T-cell (primary cell): ENCODE measurements at regions not wholly inside any gene's neighbourhood (a gene's known extent, or its start where the extent isn't known, plus 50 kb on each side); places are given as distances from the start of the nearest gene placed in this dataset.

Source experiments
- ATAC-seq, 4 experiments: fragments of 200-7000 bp in 3 of 4; fragments of 150-1000 bp in 1 of 4; cut with Tn5 transposase; replicated peaks in 1 of 4; 1 replicate in 3 of 4; 2 replicates in 1 of 4; pipeline ENCODE4 v1.10.0; 2021; ENCODE audit warnings: moderate library complexity in 3 of 4, mild to moderate bottlenecking in 2 of 4, moderate number of reproducible peaks in 1 of 4
- CTCF ChIA-PET, 2 donors: fragments of 300-600 bp; sonication (Branson Sonifier 250); formaldehyde crosslinking; loops; one replicate each; lab custom pipeline; 2022; ENCODE audit warnings: antibody characterized with exemption in 2 of 2; lab: Charles Lee
- POLR2A ChIA-PET, 2 donors: fragments of 300-600 bp; sonication (Branson Sonifier 250); formaldehyde crosslinking; loops; one replicate each; lab custom pipeline; 2022; ENCODE audit warnings: antibody characterized with exemption in 2 of 2; lab: Charles Lee
- DNase-seq, 35 experiments: peaks; one replicate each; pipeline versions ENCODE4 v3.0.0 to v3.0.0-alpha.2; 2013 to 2023
- H3K27ac ChIP-seq: one replicate; pipeline ENCODE4 v1.5.1; 2013; ENCODE audit warnings: low read length
- H3K27me3 ChIP-seq, 2 experiments: replicated peaks in 1 of 2; 1 replicate in 1 of 2; 2 replicates in 1 of 2; pipeline versions ENCODE4 v1.6.1 to v1.7.0; 2013; ENCODE audit warnings: low read length in 1 of 2, mixed read lengths in 1 of 2; ENCODE audit not compliant: control insufficient read depth in 2 of 2, insufficient read depth in 2 of 2; ENCODE audit errors: extremely low read depth in 1 of 2
- H3K36me3 ChIP-seq, 2 donors: 1 replicate in 1 of 2; 2 replicates in 1 of 2; pipeline versions ENCODE4 v1.6.1 to v1.7.0; 2013; ENCODE audit warnings: low read length in 1 of 2; ENCODE audit not compliant: control insufficient read depth in 2 of 2, insufficient read depth in 1 of 2; ENCODE audit errors: extremely low read depth in 1 of 2
- H3K4me1 ChIP-seq, 2 experiments: 1 replicate in 1 of 2; 2 replicates in 1 of 2; pipeline versions ENCODE4 v1.6.1 to v1.7.0; 2013; ENCODE audit warnings: low read length in 2 of 2, mixed read lengths in 1 of 2; ENCODE audit not compliant: insufficient read depth in 2 of 2, control insufficient read depth in 1 of 2; ENCODE audit errors: extremely low read depth in 1 of 2
- H3K4me3 ChIP-seq, 2 donors: 1 replicate in 1 of 2; 2 replicates in 1 of 2; pipeline versions ENCODE4 v1.5.1 to v1.7.0; 2013; ENCODE audit warnings: mild to moderate bottlenecking in 2 of 2, low read length in 1 of 2, moderate library complexity in 1 of 2; ENCODE audit not compliant: control insufficient read depth in 1 of 2; ENCODE audit errors: extremely low read depth in 1 of 2
- H3K9me3 ChIP-seq: 2 replicates; pipeline ENCODE4 v1.7.0; 2013
- H3K27ac Mint-ChIP-seq, 2 donors: one replicate each; pipeline ENCODE4 v1.8.0; 2020 to 2021; ENCODE audit warnings: mild to moderate bottlenecking in 2 of 2, mixed read lengths in 2 of 2
- H3K27me3 Mint-ChIP-seq, 2 donors: one replicate each; pipeline ENCODE4 v1.8.0; 2021 to 2022; ENCODE audit warnings: mixed read lengths in 2 of 2
- H3K36me3 Mint-ChIP-seq: one replicate; pipeline ENCODE4 v1.8.0; 2021; ENCODE audit warnings: mixed read lengths
- H3K4me1 Mint-ChIP-seq, 3 donors: one replicate each; pipeline ENCODE4 v1.8.0; 2020 to 2022; ENCODE audit warnings: mixed read lengths in 3 of 3, mild to moderate bottlenecking in 1 of 3
- H3K4me3 Mint-ChIP-seq, 3 donors: one replicate each; pipeline ENCODE4 v1.8.0; 2020 to 2022; ENCODE audit warnings: mild to moderate bottlenecking in 3 of 3, mixed read lengths in 3 of 3, moderate library complexity in 3 of 3
- H3K9me3 Mint-ChIP-seq, 3 donors: one replicate each; pipeline ENCODE4 v1.8.0; 2020 to 2022; ENCODE audit warnings: mixed read lengths in 3 of 3
- WGBS: methylation state at CpG from one replicate; pipeline ENCODE4 v1.1.5; 2013; ENCODE audit warnings: missing lambda C conversion rate; ENCODE audit not compliant: insufficient coverage; 5-methylcytosine and 5-hydroxymethylcytosine counted together

DNA sequence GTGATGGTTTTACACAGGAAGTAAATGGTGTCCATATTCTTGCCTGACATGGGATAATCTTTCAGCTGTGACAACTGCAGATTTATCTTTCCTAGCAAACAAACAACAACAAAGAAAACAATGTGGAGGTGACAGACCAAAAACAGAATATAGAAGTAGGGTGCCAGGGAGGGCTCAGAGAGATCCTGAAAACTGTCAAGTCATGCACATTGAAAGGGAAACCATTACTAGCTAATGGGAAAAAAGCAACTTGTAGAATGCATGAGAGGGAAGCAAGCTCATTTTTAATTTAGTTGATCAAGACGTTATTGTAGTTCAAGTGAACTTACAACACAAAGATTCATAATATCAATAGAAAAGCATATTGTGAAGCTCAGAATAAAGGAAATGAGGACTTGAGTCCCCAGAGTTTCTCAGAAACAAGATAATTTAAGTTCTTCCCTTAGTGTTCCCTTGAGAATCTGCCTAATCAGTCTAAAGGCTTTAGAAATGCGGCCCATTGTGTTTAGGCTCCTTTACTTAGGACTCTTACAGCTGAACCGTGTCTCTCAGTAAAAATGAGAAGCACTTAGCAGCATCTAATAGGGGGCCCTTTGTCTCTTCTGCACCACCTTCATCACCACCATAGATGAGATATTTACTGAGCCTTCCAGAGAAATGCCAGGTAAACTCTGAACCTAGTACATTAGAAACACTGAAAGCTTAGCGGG, 115.6 kb upstream of the CADPS start:
- Histone ChIP-seq H3K9me3 (no peaks in the 10 kb centered on the region), H3K4me3 (no peak overlapping the region), H3K4me1 (no peaks in the 10 kb centered on the region), H3K27me3 (no peaks in the 10 kb centered on the region), H3K27ac (no peak overlapping the region), H3K36me3 (no peaks in the 10 kb centered on the region)
- Mint-ChIP-seq H3K9me3 (peaks cover 0 to 28% (median 3%) of the 10 kb centered on the region in 3 donors), H3K36me3 (no peaks in the 10 kb centered on the region), H3K27me3 (no peaks in the 10 kb centered on the region), H3K4me3 (no peak overlapping the region), H3K4me1 (no peaks in the 10 kb centered on the region), H3K27ac (no peak overlapping the region)
- ChIA-PET POLR2A (interaction anchor here in 1 of 2 donors (0.6 kb wide), 1 partner anchor 11 kb away, joined by 3 read pairs; no protein-coding TSS in a partner anchor), CTCF (no interaction called here)
- no peak for ATAC-seq
- 83% methylated on average over 2 of the region's 4 CpGs for WGBS
- no peak for DNase-seq

DNA sequence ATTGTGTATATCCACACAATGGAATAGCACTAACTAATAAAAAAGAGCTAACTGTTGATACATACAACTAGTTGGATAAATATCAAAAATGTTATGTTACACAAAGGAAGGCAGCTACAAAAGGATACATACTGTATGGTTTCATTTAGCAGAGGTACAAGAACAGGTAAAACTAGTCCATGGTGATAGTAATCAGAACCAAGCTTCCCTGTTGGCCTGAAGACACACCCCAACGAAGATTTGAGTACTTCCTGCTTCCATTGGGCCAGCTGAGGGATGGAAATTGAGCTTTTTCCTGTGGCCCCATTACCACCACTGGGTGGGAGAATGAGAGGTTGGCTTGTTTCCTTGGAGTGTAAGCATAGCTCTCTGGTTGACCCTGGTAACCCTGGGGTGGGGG, 117.3 kb upstream of the CADPS start:
- POLR2A ChIA-PET: no interaction called here

DNA sequence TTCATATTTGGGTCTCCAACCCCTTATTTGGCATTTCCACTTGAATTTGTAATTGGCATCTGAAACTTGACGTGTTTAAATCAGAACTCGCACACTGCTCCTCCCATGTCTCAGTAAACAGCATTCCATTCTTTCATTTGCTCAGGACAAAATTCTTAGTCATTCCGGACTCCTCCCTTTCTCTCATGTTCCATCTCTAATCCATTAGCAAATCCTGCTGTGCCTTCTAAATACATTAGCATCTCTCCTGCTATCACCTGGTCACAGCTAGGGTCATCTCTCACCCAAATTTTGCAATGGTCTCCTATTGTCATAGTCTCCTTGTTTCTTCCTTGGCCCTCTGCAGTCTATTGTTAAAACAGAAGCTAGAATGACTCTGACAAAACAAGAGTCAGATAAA, 119.9 kb upstream of the CADPS start:
- Histone ChIP-seq H3K36me3 (no peaks in the 10 kb centered on the region), H3K9me3 (no peaks in the 10 kb centered on the region), H3K27me3 (no peaks in the 10 kb centered on the region), H3K4me1 (no peaks in the 10 kb centered on the region), H3K27ac (no peak overlapping the region), H3K4me3 (no peak overlapping the region)
- CTCF ChIA-PET: interaction anchor here in 1 of 2 donors (0.6 kb wide), 1 partner anchor 102 kb away, joined by 3 read pairs; no protein-coding TSS in a partner anchor
- DNase-seq: no peak
- 90% methylated on average over 3 of the region's 3 CpGs for WGBS
- Mint-ChIP-seq H3K9me3 (peaks cover 4 to 11% (median 4%) of the 10 kb centered on the region in 3 donors), H3K4me1 (no peaks in the 10 kb centered on the region), H3K27me3 (no peaks in the 10 kb centered on the region), H3K27ac (no peak overlapping the region), H3K36me3 (no peaks in the 10 kb centered on the region), H3K4me3 (no peak overlapping the region)
- no peak for ATAC-seq
- POLR2A ChIA-PET: no interaction called here

More for the DNA sequence above, 117.3 kb upstream of the CADPS start:
- H3K27me3 Mint-ChIP-seq: no peaks in the 10 kb centered on the region
- no peak overlapping the region for H3K4me3 ChIP-seq
- H3K27ac ChIP-seq: no peak overlapping the region
- H3K4me1 Mint-ChIP-seq: no peaks in the 10 kb centered on the region
- no peak overlapping the region for H3K27ac Mint-ChIP-seq
- ATAC-seq (no peak), DNase-seq (no peak)
- no peaks in the 10 kb centered on the region for H3K36me3 Mint-ChIP-seq
- WGBS: 40% methylated on average over 1 of the region's 1 CpG
- H3K36me3 ChIP-seq: no peaks in the 10 kb centered on the region
- H3K9me3 ChIP-seq: no peaks in the 10 kb centered on the region
- no peaks in the 10 kb centered on the region for H3K27me3 ChIP-seq
- no peak overlapping the region for H3K4me3 Mint-ChIP-seq
- CTCF ChIA-PET: no interaction called here
- H3K9me3 Mint-ChIP-seq: peaks cover 4 to 24% (median 4%) of the 10 kb centered on the region in 3 donors
- no peaks in the 10 kb centered on the region for H3K4me1 ChIP-seq

- ChIA-PET CTCF (no interaction called here), POLR2A (no interaction called here)
- peaks cover 4 to 11% (median 4%) of the 10 kb centered on the region in 3 donors for H3K9me3 Mint-ChIP-seq
- no peaks in the 10 kb centered on the region for H3K4me1 Mint-ChIP-seq
- Histone ChIP-seq H3K4me3 (no peak overlapping the region), H3K4me1 (no peaks in the 10 kb centered on the region), H3K36me3 (no peaks in the 10 kb centered on the region), H3K27ac (no peak overlapping the region), H3K27me3 (no peaks in the 10 kb centered on the region), H3K9me3 (no peaks in the 10 kb centered on the region)
- DNase-seq (no peak), ATAC-seq (no peak)
- WGBS: no CpG with 5 or more reads among the region's 2 CpGs
- H3K36me3 Mint-ChIP-seq: no peaks in the 10 kb centered on the region
- no peak overlapping the region for H3K27ac Mint-ChIP-seq
- no peaks in the 10 kb centered on the region for H3K27me3 Mint-ChIP-seq
- no peak overlapping the region for H3K4me3 Mint-ChIP-seq
Observed at GRCh38 chr3:62995530-62995929, 120.3 kb upstream of the CADPS start.

GRCh38 chr3:62997369-62997768, 122.2 kb upstream of the CADPS start:
- Mint-ChIP-seq H3K36me3 (no peaks in the 10 kb centered on the region), H3K4me1 (no peaks in the 10 kb centered on the region), H3K27me3 (no peaks in the 10 kb centered on the region), H3K27ac (no peak overlapping the region), H3K9me3 (peaks cover 4 to 11% (median 7%) of the 10 kb centered on the region in 3 donors), H3K4me3 (no peak overlapping the region)
- DNase-seq (no peak), ATAC-seq (no peak)
- Histone ChIP-seq H3K36me3 (no peaks in the 10 kb centered on the region), H3K27ac (no peak overlapping the region), H3K9me3 (no peaks in the 10 kb centered on the region), H3K27me3 (no peaks in the 10 kb centered on the region), H3K4me3 (no peak overlapping the region), H3K4me1 (no peaks in the 10 kb centered on the region)
- no CpG with 5 or more reads among the region's 2 CpGs for WGBS
- CTCF ChIA-PET: no interaction called here
- POLR2A ChIA-PET: no interaction called here

DNA sequence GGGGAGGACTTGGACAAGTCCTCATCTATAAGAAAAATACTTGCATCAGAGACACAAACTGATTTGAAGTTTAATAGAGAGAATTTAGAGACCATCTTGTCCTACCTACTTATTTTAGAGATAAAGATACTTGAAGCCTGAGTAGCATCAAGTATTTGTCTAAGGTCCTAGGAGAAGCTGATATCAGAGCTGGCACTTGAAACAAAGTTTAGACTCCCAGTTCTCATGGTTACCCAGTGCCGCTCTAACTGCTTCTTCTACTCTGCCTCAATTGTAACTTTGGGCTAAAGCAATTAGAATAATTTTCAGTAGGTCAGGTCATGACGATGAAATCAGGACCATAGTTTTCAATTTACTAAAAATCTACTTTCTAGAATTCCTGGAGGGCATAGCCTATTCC, 123.9 kb upstream of the CADPS start:
- no peaks in the 10 kb centered on the region for H3K4me1 ChIP-seq
- Mint-ChIP-seq H3K27me3 (no peaks in the 10 kb centered on the region), H3K27ac (no peak overlapping the region), H3K4me1 (no peaks in the 10 kb centered on the region), H3K4me3 (no peak overlapping the region), H3K36me3 (no peaks in the 10 kb centered on the region), H3K9me3 (peaks cover 9 to 14% (median 11%) of the 10 kb centered on the region in 3 donors)
- ChIA-PET POLR2A (interaction anchor here in 1 of 2 donors (0.5 kb wide), 1 partner anchor 39 kb away, joined by 4 read pairs; no protein-coding TSS in a partner anchor), CTCF (no interaction called here)
- ATAC-seq (no peak), DNase-seq (no peak)
- no peak overlapping the region for H3K27ac ChIP-seq
- H3K4me3 ChIP-seq: no peak overlapping the region
- no CpG with 5 or more reads among the region's 2 CpGs for WGBS
- no peaks in the 10 kb centered on the region for H3K36me3 ChIP-seq
- H3K9me3 ChIP-seq: no peaks in the 10 kb centered on the region
- no peaks in the 10 kb centered on the region for H3K27me3 ChIP-seq
